Gastrocnemius medialis (tissue), 4 donors: ENCODE measurements at regions not wholly inside any gene's neighbourhood (a gene's known extent, or its start where the extent isn't known, plus 50 kb on each side); places are given as distances from the start of the nearest gene placed in this dataset.

ENCODE experiments used
- ATAC-seq, 2 donors: fragments of 150-250 bp; one replicate each; pipeline ENCODE4 v1.9.1; 2016
- DNase-seq, 2 donors: peaks; one replicate each; pipeline ENCODE4 v3.0.0-alpha.2; 2019
- H3K27ac ChIP-seq, 4 donors: fragments of 200-600 bp; sonication (generic); 1 replicate in 1 of 4; 2 replicates in 3 of 4; pipeline ENCODE4 v1.5.1; 2016 to 2018; ENCODE audit warnings: mild to moderate bottlenecking in 2 of 4, moderate library complexity in 1 of 4
- H3K27me3 ChIP-seq, 3 donors: fragments of 200-600 bp; sonication (generic) in 2 of 3; 1 replicate in 1 of 3; 2 replicates in 2 of 3; pipeline versions ENCODE4 v1.5.1 to v1.6.0; 2016 to 2019; ENCODE audit warnings: mild to moderate bottlenecking in 1 of 3, moderate library complexity in 1 of 3
- H3K36me3 ChIP-seq, 2 donors: fragments of 200-600 bp; sonication (generic) in 1 of 2; one replicate each; pipeline ENCODE4 v1.5.1; 2017 to 2018
- H3K4me1 ChIP-seq, 2 donors: fragments of 200-600 bp; sonication (generic) in 1 of 2; one replicate each; pipeline ENCODE4 v1.5.1; 2016 to 2017; ENCODE audit warnings: mild to moderate bottlenecking in 2 of 2
- H3K4me3 ChIP-seq, 4 donors: fragments of 200-600 bp; sonication (generic) in 3 of 4; 1 replicate in 1 of 4; 2 replicates in 3 of 4; pipeline ENCODE4 v1.5.1; 2016 to 2019; ENCODE audit warnings: mild to moderate bottlenecking in 2 of 4
- H3K9me3 ChIP-seq, 3 donors: fragments of 200-600 bp; sonication (generic) in 2 of 3; 1 replicate in 1 of 3; 2 replicates in 2 of 3; pipeline ENCODE4 v1.5.1; 2016 to 2019
- POLR2A ChIP-seq, 2 donors: fragments of 450-650 bp; IDR thresholded peaks; one replicate each; pipeline ENCODE4 v1.6.1; 2017; ENCODE audit warnings: antibody characterized with exemption in 2 of 2, mild to moderate bottlenecking in 2 of 2, moderate library complexity in 2 of 2
- in situ Hi-C, 4 donors: fragments of 200-750 bp; cut with MboI; loops; one replicate each; pipeline versions ENCODE4 v1.15.0 to v1.8.0; 2017; ENCODE audit warnings: low sequenced_read_pairs in 4 of 4
- intact Hi-C: fragments of 100-400 bp; cut with DNase I; formaldehyde crosslinking; loops from one replicate; pipeline ENCODE4 v1.15.1; 2023; ENCODE audit warnings: low total_unique reads
- TF ChIP-seq, protein P1 (sequence below), 5 experiments: fragments of 450-650 bp in 3 of 5; fragments of 200-600 bp in 2 of 5; sonication (generic) in 2 of 5; IDR thresholded peaks in 4 of 5; conservative IDR thresholded peaks in 1 of 5; 1 replicate in 4 of 5; 2 replicates in 1 of 5; pipeline ENCODE4 v1.5.1; 2016 to 2019; ENCODE audit warnings: antibody characterized with exemption in 5 of 5, mild to moderate bottlenecking in 3 of 5, moderate library complexity in 3 of 5

DNA sequence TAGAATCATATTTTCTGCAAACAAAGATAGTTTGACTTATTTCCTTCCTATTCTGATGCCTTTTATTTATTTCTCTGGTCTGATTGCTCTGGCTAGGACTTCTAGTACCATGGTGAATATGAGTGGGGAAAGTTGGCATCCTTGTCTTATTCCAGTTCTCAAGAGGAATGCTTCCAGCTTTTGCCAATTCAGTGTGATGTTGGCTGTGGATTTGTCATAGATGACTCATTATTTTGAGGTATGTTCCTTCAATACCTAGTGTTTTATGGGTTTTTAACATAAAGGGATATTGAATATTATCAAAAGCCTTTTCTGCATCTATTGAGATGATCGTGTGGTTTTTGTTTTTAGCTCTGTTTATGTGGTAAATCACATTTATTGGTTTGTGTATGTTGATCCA, 139.4 kb upstream of the CNTN1 start:
- Histone ChIP-seq H3K27ac (no peak overlapping the region), H3K36me3 (no peaks in the 10 kb centered on the region), H3K4me3 (no peak overlapping the region), H3K27me3 (no peaks in the 10 kb centered on the region), H3K4me1 (no peaks in the 10 kb centered on the region), H3K9me3 (no peaks in the 10 kb centered on the region)
- ATAC-seq (no peak), DNase-seq (no peak)
- intact Hi-C loops: no loop called here
- TF ChIP-seq POLR2A (IDR thresholded peaks at IDR 0.05): no peak
- TF ChIP-seq, protein P1, sequence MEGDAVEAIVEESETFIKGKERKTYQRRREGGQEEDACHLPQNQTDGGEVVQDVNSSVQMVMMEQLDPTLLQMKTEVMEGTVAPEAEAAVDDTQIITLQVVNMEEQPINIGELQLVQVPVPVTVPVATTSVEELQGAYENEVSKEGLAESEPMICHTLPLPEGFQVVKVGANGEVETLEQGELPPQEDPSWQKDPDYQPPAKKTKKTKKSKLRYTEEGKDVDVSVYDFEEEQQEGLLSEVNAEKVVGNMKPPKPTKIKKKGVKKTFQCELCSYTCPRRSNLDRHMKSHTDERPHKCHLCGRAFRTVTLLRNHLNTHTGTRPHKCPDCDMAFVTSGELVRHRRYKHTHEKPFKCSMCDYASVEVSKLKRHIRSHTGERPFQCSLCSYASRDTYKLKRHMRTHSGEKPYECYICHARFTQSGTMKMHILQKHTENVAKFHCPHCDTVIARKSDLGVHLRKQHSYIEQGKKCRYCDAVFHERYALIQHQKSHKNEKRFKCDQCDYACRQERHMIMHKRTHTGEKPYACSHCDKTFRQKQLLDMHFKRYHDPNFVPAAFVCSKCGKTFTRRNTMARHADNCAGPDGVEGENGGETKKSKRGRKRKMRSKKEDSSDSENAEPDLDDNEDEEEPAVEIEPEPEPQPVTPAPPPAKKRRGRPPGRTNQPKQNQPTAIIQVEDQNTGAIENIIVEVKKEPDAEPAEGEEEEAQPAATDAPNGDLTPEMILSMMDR (IDR thresholded peaks at IDR 0.05 in 4 of 5, conservative IDR thresholded peaks at IDR 0.05 in 1 of 5): no peak
- in situ Hi-C loops: no loop called here

GRCh38 chr12:40557980-40558379, 134.3 kb upstream of the CNTN1 start:
- Histone ChIP-seq H3K36me3 (no peaks in the 10 kb centered on the region), H3K27me3 (no peaks in the 10 kb centered on the region), H3K4me3 (no peak overlapping the region), H3K4me1 (no peaks in the 10 kb centered on the region), H3K9me3 (no peaks in the 10 kb centered on the region), H3K27ac (no peak overlapping the region)
- intact Hi-C loops (no loop called here), in situ Hi-C loops (no loop called here)
- ATAC-seq (no peak), DNase-seq (no peak)
- TF ChIP-seq, protein P1 (IDR thresholded peaks at IDR 0.05 in 4 of 5, conservative IDR thresholded peaks at IDR 0.05 in 1 of 5): no peak
- TF ChIP-seq POLR2A (IDR thresholded peaks at IDR 0.05): no peak

DNA sequence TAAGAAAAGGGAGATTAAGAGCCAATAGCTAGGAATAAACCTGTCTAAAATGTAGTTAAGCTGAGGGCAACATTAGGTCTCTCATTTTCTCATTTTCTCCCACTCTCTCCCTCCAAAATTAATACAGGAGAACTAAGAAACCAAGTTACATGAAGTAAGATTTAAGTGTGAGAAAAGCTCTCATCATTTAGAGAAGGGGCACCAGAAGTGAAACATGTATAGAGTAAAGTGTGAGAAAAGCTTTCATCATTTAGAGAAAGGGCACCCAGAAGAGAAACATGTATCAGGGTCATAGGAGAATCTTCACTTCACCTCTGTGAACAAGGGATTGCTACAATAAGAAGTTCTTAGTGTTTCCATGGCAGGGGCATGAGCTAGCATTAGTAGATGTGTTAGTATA, 132.4 kb upstream of the CNTN1 start:
- in situ Hi-C loops: no loop called here
- H3K4me3 ChIP-seq: no peak overlapping the region
- TF ChIP-seq POLR2A (IDR thresholded peaks at IDR 0.05): no peak
- TF ChIP-seq, protein P1 (IDR thresholded peaks at IDR 0.05 in 4 of 5, conservative IDR thresholded peaks at IDR 0.05 in 1 of 5): no peak
- DNase-seq (no peak), ATAC-seq (no peak)
- intact Hi-C loops: no loop called here
- H3K27me3 ChIP-seq: no peaks in the 10 kb centered on the region
- no peaks in the 10 kb centered on the region for H3K36me3 ChIP-seq
- H3K4me1 ChIP-seq: no peaks in the 10 kb centered on the region
- H3K9me3 ChIP-seq: no peaks in the 10 kb centered on the region
- no peak overlapping the region for H3K27ac ChIP-seq

- no peaks in the 10 kb centered on the region for H3K9me3 ChIP-seq
- in situ Hi-C loops: no loop called here
- no peak overlapping the region for H3K27ac ChIP-seq
- intact Hi-C loops: no loop called here
- H3K4me3 ChIP-seq: no peak overlapping the region
- TF ChIP-seq, protein P1 (IDR thresholded peaks at IDR 0.05 in 4 of 5, conservative IDR thresholded peaks at IDR 0.05 in 1 of 5): no peak
- TF ChIP-seq POLR2A (IDR thresholded peaks at IDR 0.05): no peak
- DNase-seq (no peak), ATAC-seq (no peak)
- no peaks in the 10 kb centered on the region for H3K4me1 ChIP-seq
- H3K27me3 ChIP-seq: no peaks in the 10 kb centered on the region
- no peaks in the 10 kb centered on the region for H3K36me3 ChIP-seq
Observed at GRCh38 chr12:40560848-40561247, 131.4 kb upstream of the CNTN1 start.

DNA sequence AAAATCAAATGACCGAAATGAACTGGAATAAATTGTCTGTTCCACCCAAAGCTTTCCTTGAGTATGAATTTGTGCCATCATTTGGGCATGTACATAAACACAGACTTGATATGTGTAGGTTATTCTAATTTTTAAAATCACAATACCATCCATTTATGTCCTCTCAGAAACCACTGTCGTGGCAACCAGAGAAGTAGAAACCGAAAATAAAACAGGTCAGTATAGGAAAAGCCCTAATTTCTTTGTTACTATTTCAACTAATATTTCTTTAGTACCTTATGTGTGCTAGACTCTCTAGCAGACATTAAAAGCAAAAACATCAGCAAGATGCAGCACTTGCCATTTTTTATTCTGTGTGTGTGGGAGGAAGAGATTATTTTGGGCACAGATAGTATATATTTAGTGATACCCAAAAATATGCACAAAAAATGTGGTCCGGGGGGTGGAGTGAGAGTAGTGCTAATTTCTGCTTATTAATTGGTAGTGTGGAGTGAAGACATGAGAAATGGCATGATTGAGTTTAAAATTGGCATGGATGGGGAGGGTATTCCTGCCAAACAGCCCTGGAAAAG, 130.8 kb upstream of the CNTN1 start:
- intact Hi-C loops: no loop called here
- in situ Hi-C loops: no loop called here
- no peak overlapping the region for H3K4me3 ChIP-seq
- no peaks in the 10 kb centered on the region for H3K4me1 ChIP-seq
- no peak for TF ChIP-seq POLR2A (IDR thresholded peaks at IDR 0.05)
- TF ChIP-seq, protein P1 (IDR thresholded peaks at IDR 0.05 in 4 of 5, conservative IDR thresholded peaks at IDR 0.05 in 1 of 5): no peak
- no peaks in the 10 kb centered on the region for H3K36me3 ChIP-seq
- H3K27me3 ChIP-seq: no peaks in the 10 kb centered on the region
- ATAC-seq (no peak), DNase-seq (no peak)
- no peaks in the 10 kb centered on the region for H3K9me3 ChIP-seq
- H3K27ac ChIP-seq: no peak overlapping the region
